Esophagus mucosa (tissue), 1 donor: ENCODE measurements at regions not wholly inside any gene's neighbourhood (a gene's known extent, or its start where the extent isn't known, plus 50 kb on each side); places are given as distances from the start of the nearest gene placed in this dataset.
"Not testable (repeated sequence)": the region's sequence is repeated elsewhere in the genome, so short reads cannot be mapped to it uniquely, and the experiment has no call there.

Experiments
- ATAC-seq: fragments of 200-7000 bp; cut with Tn5 transposase; one replicate; pipeline ENCODE4 v1.9.1; 2020
- donor health status: DM: yes; HTN: yes; CAD: no.

- no peak for ATAC-seq
These were observed 1201.9 kb downstream of the BRINP3 start for GRCh38 chr1:189275796-189276195.

GRCh38 chr1:189289346-189289745 is 1188.3 kb downstream of the BRINP3 start:
- no peak for ATAC-seq

GRCh38 chr1:189301235-189301634 is 1176.4 kb downstream of the BRINP3 start:
- ATAC-seq: no peak

GRCh38 chr1:189305279-189305678 is 1172.4 kb downstream of the BRINP3 start:
- no peak for ATAC-seq

- ATAC-seq: no peak
These were observed 1165.7 kb downstream of the BRINP3 start for GRCh38 chr1:189311915-189312314.

GRCh38 chr1:189312499-189312898 is 1165.2 kb downstream of the BRINP3 start:
- ATAC-seq: no peak

- no peak for ATAC-seq
These were observed 1164.2 kb downstream of the BRINP3 start for GRCh38 chr1:189313488-189313887.

- no peak for ATAC-seq
These were observed 1162.4 kb downstream of the BRINP3 start for GRCh38 chr1:189315035-189315901.

GRCh38 chr1:189323091-189323490 is 1154.6 kb downstream of the BRINP3 start:
- no peak for ATAC-seq

- ATAC-seq: not testable (repeated sequence)
These were observed 1146.6 kb downstream of the BRINP3 start for GRCh38 chr1:189331071-189331470.

GRCh38 chr1:189336115-189337100 is 1141.3 kb downstream of the BRINP3 start:
- no peak for ATAC-seq

- no peak for ATAC-seq
These were observed 1128.1 kb downstream of the BRINP3 start for GRCh38 chr1:189349607-189350006.

GRCh38 chr1:189350983-189351616 is 1126.6 kb downstream of the BRINP3 start:
- ATAC-seq: no peak

GRCh38 chr1:189351960-189352359 is 1125.7 kb downstream of the BRINP3 start:
- no peak for ATAC-seq

GRCh38 chr1:189356206-189356605 is 1121.5 kb downstream of the BRINP3 start:
- no peak for ATAC-seq

- no peak for ATAC-seq
These were observed 1120.3 kb downstream of the BRINP3 start for GRCh38 chr1:189357317-189357716.

- ATAC-seq: no peak
These were observed 1108.1 kb downstream of the BRINP3 start for GRCh38 chr1:189369612-189370011.

GRCh38 chr1:189374816-189375215 is 1102.8 kb downstream of the BRINP3 start:
- ATAC-seq: no peak

GRCh38 chr1:189405419-189405818 is 1072.2 kb downstream of the BRINP3 start:
- ATAC-seq: no peak

- no peak for ATAC-seq
These were observed 1067.9 kb downstream of the BRINP3 start for GRCh38 chr1:189409774-189410173.

- ATAC-seq: peak; percentile 48
These were observed 1052.8 kb downstream of the BRINP3 start for GRCh38 chr1:189424746-189425331.

- ATAC-seq: no peak
These were observed 1048.1 kb downstream of the BRINP3 start for GRCh38 chr1:189429610-189430009.
